ENCODE measurements at regions not wholly inside any gene's neighbourhood (a gene's known extent, or its start where the extent isn't known, plus 50 kb on each side); places are given as distances from the start of the nearest gene placed in this dataset.

DNA sequence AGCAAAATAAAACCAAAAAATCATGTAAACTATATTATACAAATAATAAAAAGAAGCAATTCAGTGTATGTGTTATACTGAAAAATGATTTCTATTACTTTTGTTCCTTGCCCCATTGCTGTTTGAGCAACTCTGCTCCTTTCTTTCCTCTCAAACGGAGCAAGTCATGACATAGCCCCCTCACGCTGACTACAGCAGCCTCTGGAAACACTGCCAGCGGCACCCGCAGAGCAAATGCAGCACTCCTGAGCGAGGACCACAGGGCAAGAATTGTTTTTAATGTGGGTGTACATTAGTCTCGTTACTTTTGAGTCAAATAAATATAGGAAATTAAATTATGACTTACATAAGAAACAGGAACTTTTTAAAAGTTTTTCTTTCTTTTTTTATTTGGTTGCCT lies 350.1 kb upstream of the HSF2 start:
- intact Hi-C loops (cut with micrococcal nuclease), result no loop called here

DNA sequence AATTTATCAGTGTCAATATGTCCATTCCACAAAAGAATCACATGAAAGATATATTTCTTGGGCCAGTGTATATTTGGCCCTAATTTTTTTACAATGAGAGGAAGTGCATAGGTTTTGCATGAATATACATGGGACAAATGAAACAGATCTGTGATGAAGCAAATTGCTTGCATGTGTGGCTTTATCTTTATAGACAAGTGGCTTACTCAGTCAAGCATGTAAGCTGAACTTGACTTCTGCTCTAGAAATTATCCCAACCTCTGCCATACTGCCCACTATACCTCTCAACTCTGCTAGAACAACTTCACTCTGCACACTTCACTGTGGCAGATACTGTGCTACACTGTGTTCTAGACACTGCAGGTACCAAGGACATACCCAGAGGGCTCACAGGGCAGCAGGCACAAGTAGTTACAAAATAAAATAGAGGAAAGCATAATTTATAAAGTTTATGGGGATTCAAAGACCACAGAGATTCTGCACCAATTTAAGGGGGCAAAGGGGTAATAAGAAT lies 349.2 kb upstream of the HSF2 start:
- intact Hi-C loops (cut with micrococcal nuclease), result no loop called here

DNA sequence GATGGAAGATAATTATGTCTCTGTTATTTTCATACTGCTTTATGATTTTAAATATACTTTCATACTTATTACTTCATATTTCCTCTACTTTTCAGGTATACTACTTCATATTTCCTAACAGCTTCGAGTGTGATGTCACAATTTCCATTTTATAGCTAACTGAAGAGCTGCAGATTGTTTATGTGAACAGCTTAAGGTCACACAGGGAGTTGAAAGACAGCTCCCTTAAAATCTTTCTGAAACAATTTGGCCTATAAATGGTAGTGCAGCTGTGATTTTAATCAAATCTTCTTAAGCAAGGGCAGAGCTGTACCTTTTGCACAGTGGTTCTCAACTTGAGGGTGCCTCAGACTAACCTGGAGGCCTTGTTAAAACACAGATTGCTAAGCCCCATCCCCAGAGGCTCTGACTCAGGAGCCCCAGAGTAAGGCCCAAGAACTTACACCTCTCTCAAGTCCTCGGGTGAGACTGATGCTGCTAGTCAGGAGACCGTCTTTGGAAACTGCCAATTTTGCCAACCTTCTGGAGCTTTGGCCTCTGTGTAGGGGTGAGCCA lies 347.0 kb upstream of the HSF2 start:
- intact Hi-C loops (cut with micrococcal nuclease), result no loop called here

DNA sequence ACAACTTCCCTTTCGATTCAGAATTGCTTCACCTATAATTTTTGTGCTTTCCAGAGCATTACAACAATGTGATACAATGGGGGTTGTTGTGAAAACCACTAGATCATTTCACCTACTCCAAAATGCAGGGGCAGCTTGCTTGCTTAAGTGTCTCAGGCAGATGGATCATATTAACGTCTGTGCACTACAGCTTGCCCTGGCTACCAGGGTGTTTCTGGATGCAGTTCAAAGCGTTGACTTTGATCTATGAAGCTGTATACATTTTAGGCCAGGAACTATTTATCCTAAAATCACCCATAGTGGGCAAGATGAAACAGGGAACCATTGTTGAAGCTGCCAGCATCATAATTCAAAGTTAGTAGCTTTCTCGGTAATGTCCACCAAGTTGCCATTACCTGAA lies 339.5 kb upstream of the HSF2 start:
- intact Hi-C loops (cut with micrococcal nuclease), result no loop called here

DNA sequence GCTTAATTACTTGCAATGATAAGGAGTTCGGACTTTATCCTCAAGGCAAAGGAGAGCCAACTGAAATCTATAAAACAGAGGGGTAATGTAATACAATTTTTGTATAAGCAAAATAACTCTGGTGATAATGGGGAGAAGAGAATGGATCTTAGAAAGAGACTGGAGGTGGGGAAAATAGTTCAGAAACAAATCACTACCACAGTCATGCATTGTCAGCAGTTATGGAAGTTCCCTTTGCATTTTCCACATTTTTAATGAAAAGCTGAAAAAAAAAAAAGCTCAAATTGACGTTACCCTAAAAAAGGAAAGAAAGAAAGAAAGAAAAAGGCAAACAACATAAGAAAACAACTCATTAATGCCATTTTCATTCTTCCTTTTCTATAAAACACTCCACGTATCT lies 337.6 kb upstream of the HSF2 start:
- intact Hi-C loops (cut with micrococcal nuclease), result no loop called here

DNA sequence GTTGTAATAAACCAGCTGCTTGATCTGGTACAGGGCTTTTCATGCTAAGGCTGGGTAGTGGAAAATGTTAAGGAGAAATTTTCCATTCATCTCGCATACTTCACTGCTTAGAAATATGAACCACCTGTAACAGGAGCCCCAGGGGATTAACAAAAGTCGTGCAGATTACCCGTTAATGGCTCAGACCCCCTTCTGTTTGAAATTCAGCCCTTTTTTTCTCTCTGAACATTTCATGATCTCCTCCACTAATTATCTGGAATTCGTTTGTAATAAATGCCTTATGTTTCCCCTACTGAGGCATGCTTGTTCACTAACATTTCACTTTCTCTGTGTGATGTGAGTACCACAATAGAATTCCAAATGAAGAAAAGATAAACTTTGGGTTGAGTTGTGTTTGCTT lies 336.4 kb upstream of the HSF2 start:
- intact Hi-C loops (cut with micrococcal nuclease), result no loop called here

DNA sequence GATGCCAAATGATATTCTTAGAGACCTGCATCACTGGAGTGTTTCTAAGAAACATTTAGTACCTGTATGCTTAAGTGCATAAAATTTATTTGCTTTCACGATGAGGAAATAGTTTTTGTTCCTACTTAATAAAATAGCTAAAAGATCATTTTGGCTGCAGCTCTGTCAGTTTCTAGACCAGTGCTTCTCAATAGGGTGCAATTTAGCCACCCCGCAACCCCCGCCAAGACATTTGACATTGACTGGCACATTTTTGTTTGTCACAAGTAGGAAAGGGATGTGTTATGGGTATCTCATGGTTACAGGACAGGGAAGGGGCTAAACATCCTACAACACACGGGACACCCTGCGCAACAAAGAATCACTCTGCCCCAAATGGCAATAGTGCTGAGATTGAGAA lies 335.7 kb upstream of the HSF2 start:
- intact Hi-C loops (cut with micrococcal nuclease), result no loop called here

DNA sequence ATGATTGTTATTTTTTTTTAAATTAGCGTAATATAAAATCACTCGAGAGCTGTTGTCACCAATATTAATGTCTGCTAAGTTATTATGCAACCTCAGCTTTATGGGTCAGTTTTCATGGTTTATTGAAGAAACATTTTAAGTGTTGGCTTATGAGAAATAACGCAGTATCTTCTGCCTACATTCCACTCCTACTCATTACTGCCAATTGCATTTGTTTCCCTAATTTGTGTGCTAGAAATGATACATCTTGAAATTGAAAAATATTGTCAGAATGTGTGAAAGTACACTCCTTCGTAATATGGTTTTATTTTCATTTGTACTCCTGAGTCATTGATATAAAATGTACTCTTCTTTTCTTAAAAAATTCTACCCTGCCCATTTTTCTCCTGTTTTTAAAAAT lies 333.3 kb upstream of the HSF2 start:
- intact Hi-C loops (cut with micrococcal nuclease), result no loop called here

DNA sequence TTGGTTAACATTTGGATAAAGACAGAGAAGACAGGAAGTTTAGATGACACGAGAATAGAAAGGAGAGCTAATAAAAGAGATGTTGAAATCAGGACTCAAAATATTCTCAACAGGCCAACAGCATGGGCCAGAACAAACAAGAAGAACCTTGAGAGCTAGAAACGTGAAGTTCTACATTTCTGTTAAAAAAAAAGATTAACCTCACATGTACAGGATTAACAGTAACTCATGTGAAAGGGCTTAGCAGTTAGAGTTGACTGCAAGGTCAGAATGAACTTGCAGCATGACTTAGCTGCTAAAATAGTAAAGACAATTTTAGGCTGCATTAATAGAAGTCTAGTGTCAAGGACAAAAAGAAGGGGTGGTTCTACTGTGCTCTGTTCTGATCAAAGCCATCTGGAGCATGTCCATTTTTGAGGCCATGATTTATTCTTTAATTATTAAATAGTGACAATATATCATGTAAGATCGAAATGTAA lies 331.1 kb upstream of the HSF2 start:
- intact Hi-C loops (cut with micrococcal nuclease), result no loop called here

DNA sequence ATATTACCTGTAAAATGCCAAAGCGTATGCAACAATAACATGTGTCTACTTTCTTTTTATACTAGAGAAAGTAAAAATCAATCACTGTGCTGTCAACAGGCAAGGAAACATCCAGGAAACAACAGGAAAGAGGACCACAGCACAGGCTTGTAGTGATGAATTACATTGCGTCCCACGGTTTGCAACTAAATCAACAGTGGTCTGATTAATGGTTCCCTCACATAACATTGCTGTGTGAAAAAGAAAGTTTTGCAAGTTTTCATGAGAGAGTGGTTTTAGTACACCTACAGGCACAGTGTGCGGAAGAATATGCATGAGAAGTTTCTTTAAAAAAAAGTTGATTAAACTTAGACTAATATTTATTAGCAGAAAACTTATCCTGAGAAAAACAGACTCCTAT lies 329.5 kb upstream of the HSF2 start:
- intact Hi-C loops (cut with micrococcal nuclease), result no loop called here

DNA sequence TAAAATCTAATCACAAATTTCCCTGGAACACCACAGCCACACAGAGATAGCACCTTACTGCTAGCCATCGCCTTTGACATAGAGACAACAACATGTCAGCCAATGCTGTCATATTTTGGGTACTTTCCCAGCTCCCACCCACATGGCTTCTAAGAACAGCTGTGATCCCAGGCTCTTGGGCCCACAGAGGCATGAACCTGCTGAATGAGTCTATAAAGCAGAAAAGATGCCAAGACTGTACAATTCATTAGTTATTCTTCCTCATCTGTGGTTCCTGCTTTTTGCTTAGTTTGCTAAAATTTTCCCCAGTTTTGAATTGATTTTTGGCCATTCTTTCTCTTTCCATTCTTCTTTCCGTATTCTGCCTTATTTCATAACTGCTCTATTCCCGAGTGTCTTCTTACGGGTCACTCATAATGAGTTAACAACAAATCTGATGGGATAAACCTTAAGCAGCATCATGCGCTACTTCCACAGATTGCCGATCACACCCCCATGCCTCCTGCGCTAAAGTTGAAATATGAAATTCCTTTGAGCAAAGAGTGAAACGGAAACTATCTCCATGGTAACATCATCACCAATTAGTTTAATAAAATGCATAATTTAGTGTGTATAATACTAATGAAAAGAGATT lies 327.3 kb upstream of the HSF2 start:
- intact Hi-C loops (cut with micrococcal nuclease), result no loop called here

DNA sequence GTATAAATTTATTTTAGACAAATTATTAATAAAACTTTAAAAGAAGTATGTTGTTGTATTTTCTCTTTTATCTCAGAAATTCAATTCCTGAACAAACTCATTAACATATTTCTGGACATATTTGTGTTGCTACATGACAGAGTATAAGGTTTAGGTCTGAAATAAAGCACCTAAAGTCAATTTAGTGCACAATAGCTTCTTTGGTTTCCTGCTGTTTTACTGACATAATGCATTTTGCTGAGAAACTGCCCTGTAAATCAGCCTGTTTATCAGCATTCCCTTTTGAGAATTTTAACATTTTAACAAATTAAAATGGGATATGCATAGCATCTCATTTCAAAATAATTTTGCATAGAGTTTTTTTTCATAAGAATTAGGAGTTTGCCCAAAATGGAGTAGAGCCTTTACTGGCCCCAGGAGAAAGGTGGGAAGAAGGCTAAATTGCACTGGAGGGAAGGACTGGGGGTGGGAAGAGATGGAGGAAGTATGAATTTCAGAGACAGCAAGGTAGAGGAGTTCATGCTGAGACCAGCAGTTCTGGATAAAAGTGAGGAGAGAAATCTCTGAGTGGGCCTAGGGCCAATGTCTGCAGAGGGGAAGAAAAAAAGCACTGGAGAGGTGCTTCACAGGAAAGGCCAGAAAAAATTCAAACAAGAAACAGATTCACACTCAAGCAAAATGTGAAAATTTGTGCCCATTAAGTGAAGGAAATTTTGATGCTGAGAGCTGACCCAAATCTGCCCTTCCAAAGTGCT lies 324.2 kb upstream of the HSF2 start:
- intact Hi-C loops (cut with micrococcal nuclease), result no loop called here

DNA sequence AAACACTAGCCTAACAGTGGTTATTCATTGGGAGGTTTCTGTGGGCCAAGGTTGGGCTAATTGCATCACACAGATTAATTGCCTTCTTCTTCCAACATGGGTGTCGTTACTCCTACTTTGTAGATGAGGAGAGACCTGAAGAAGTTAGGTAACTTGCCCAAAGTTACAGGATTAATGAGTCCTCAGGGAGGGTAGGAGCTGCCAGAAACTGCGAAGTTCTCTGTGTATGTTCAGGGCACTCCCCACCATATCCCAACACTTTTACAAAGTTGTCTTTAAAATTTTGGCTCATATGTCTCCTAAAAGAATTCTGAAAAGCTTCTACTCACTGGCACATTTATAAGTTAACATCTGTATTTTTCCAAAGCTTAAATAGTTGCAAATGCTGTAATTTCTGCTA lies 323.5 kb upstream of the HSF2 start:
- intact Hi-C loops (cut with micrococcal nuclease), result no loop called here

DNA sequence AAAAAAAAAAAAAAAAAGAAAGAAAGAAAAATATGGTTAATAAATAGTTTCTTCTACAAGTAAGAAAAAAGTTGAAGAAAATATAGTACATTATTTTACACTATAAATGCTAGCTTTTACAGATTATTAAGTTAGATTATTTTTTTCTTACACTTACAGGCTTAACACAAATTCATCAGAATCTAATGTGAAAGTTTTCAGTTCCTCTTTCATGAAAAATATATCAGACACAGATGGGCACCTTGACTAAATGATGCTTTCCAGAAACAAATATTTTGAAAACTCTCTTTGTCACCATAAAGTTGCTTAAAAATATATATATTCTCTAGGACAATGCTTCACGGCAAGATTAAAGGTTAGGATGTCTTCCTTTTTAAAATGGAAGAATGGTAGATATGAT lies 321.8 kb upstream of the HSF2 start:
- intact Hi-C loops (cut with micrococcal nuclease), result no loop called here

DNA sequence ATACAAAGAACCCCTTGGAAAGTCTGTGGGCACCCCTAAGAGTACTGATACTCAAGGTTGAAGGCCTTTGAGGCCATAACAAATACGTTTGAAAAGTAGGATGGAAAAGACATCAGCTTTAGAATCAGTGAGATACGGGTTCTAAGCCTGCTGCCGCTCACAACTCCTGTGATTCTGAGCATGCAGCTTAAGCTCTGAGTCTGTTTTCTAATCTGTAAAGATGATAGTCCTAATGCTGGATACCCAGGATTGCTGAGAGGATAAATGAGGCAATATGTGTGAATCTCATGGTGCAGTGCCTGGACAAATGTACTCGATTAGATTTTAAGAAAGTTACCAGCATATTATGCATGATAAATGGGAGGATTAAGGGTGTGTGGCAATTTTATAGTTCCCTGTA lies 321.0 kb upstream of the HSF2 start:
- intact Hi-C loops (cut with micrococcal nuclease), result no loop called here

DNA sequence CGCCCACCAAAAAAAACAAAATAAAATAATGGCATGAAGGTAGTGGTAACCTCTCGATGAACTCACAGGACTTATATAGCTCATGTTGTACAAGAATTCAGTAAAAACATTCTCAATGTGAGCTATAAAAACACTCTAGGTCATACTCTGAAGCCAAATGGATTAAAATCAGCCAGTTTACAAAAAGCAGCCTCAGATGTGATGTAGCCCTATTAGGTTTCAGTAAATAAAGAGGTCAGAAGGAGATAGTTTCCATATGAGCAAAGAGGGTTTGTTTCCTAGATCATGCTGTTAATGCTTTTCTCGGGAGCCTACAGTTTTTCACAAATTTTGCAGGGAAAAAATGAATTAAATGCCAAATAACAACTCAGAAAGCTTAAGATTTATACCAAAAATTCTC lies 319.5 kb upstream of the HSF2 start:
- intact Hi-C loops (cut with micrococcal nuclease), result no loop called here

DNA sequence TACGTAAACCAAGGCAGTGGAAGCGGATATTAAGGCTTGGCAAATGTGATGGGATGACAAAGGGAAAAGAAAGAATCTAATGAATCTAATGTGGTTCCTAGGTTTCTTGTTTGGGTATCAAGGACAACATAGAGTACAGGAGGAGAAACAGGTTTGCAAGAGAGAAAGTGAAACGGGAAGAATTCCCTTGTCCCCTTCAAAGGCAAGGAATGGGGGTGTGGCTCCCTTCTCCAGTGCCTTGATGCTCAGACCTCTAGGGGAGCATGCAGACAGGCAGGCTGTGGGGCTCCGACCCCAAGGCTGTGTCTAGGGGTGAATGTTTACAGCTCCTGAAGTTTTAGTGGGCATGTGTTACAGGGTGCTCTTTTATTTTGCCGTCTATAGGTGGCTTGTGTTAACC lies 317.5 kb upstream of the HSF2 start:
- intact Hi-C loops (cut with micrococcal nuclease), result no loop called here

DNA sequence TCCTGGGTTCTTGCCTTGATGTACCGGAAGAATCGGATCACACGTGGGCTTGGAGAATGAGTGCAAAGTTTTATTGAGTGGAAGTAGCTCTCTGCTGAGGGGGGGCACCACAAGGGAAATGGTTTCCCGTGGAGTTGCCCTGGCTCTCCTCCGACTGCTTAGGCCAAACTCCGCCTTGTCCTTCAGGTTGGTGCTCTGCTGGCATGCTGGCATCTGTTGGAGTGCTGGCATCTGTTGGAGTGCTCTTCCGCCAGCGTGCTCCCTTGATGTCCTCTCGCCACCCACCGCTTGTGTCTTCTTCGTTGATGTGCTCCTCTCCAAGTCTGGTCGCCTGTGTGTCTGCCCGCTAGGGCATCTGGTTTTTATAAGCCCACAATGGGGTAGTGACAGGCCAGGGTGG lies 317.1 kb upstream of the HSF2 start:
- intact Hi-C loops (cut with micrococcal nuclease), result no loop called here

DNA sequence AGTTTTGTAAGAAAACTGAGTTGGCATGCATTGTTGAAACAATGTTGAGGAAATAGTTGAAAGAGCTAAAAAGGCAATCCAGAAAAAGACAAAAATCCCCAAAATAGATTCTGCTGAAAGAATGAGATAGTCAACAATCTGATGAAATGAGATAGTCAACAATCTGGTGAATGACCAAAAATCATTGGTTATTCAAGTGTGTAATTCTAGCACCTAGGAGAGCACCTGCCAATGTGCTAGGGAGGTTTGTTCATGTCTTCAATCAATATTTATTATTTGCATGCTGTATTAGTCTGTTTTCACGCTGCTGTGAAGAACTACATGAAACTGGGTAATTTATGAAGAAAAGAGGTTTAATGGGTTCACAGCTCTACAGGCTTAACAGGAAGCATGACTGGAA lies 307.1 kb upstream of the HSF2 start:
- intact Hi-C loops (cut with micrococcal nuclease), result no loop called here

DNA sequence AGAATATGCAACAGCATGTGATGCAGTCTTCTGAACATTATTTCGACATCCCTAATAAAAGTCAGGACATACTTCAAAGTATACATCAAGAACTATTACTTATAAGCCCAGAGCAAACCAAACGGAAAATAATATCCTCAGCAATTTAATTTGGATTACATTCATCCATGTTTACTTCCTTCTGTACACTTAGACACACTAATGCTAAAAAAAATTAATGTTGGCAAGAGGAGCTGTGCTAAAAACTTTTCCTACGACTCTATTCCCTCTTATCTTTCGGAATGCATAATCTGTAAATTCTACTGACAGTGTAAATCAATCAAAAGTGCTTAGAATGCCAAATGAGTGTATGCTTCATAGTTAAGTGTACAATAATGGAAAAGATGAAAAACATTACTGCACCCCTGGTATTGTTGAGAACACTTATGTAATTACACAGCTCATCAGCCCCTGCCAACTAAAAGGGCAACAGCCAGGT lies 301.2 kb upstream of the HSF2 start:
- intact Hi-C loops (cut with micrococcal nuclease), result no loop called here

DNA sequence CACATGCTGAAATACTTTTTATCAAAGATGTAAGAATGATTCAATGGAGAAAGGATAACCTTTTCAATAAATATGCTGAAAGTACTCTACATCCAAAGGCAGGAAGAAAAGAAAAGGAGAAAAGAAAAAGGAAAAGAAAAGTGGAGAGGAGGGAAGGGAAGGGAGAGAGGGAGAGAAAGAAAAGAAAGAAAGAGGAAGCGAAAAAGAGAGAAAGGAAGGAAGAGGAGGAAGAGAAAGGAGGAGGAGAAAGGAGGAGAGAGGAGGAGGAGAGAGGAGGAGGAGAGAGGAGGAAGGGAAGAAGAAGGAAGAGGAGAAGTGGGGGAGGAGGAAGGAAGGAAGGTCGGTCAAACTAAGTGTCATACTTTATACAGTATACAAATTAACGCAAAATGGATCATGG lies 297.4 kb upstream of the HSF2 start:
- intact Hi-C loops (cut with micrococcal nuclease), result no loop called here

DNA sequence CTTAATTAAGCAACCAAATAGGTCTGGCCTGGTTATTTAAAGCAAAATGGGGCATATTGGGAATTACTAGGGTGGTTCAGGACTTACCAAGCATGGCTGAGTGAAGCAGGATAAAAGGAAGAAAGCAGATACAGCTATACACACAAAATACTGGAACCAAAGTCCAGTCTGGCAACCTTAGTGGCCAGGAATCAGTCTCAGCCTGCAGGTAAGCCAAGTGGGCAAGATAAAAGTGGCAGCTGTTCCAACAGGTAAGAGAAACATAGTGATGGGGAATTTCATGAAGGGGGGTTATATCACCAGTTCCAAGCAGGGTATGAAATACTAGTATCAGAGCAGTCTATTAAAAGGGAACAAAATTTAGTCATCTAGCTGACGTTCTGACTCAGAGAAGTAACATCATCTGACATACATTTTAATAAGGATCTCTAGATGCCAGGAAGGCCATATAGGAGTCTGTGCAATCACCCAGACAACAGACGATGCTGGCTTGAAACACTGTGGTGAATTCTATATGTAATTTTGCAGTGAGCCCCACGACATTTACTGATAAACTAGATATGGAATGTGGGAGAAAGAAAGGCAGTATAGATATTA lies 292.1 kb upstream of the HSF2 start:
- intact Hi-C loops (cut with micrococcal nuclease), result no loop called here
